Erythroblast (primary cell): ENCODE measurements at regions not wholly inside any gene's neighbourhood (a gene's known extent, or its start where the extent isn't known, plus 50 kb on each side); places are given as distances from the start of the nearest gene placed in this dataset.

ENCODE experiments used
- GATA1 ChIP-seq: IDR thresholded peaks from 2 replicates; pipeline ENCODE4 v1.6.1; 2011; ENCODE audit warnings: low read depth, mild to moderate bottlenecking, control low read depth, low read length, moderate library complexity
- POLR2A ChIP-seq: IDR thresholded peaks from 2 replicates; pipeline ENCODE4 v1.6.1; 2011; ENCODE audit warnings: mild to moderate bottlenecking, low read length

DNA sequence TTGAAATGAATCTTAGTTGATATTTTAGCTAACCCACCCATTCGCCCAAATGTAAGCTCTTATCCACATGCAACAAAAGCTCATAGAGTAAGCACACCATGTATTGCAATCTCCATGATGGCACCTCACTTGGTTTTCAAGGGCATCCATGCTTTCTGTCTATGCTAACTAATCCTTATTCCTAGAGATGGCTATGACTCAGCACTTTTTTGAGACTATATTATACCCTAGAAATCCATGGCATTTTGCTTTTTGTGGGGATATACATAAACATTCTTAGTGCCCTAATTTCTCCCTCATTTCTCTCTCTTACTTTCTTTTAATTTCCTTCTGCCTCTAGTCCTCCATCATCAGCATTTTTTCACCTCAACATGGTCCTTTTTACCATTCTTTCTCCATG is 168.5 kb upstream of the STT3B start:
- TF ChIP-seq POLR2A (no peak), GATA1 (no peak)
